HG02973 (cell line): ENCODE measurements at regions not wholly inside any gene's neighbourhood (a gene's known extent, or its start where the extent isn't known, plus 50 kb on each side); places are given as distances from the start of the nearest gene placed in this dataset.
"Not testable (repeated sequence)": the region's sequence is repeated elsewhere in the genome, so short reads cannot be mapped to it uniquely, and the experiment has no call there.

ENCODE experiments used
- ATAC-seq: cut with Tn5 transposase; IDR thresholded peaks from one replicate; pipeline ENCODE4 v1.9.1; 2021; ENCODE audit warnings: moderate library complexity; ENCODE audit not compliant: unreplicated experiment

DNA sequence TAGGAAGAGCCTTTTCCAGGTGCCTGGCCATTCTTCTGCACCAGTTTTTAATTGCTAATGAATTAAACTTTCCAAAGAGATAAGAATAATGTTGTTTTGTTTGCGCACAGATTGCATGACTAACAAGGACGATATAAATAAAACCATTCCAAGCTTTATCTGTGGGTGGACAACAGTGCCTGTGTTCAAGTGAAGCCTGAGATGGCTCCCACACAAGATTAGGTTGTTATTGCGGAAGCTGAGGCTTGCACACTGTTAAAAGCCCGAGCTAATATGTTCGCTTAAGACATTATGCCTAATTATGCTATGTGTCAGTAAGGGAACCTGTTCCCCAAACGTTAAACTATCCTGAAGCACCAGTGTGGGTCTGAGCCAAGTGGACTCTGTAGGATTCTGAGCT, 58.5 kb upstream of the NBPF11 start:
- ATAC-seq: not testable (repeated sequence)

DNA sequence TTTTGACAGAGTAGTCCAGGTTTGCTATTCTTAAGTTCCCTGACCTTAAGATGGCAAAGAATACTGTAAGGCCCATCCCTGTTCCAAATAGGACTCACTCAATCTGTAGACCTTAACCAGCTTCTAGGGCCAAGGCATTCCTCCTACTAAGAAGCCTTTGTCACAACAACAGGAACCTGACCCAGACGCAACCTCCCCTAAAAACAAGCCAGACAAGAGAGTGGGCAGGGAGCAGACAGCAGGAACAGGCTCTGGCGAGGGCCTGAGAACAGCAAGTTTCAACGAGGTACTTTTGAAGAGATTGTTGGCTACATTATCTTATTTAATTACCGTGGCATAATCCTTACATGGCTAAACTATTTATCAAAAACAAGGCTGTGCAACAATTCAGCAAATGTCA, 58.1 kb upstream of the NBPF11 start:
- not testable (repeated sequence) for ATAC-seq

DNA sequence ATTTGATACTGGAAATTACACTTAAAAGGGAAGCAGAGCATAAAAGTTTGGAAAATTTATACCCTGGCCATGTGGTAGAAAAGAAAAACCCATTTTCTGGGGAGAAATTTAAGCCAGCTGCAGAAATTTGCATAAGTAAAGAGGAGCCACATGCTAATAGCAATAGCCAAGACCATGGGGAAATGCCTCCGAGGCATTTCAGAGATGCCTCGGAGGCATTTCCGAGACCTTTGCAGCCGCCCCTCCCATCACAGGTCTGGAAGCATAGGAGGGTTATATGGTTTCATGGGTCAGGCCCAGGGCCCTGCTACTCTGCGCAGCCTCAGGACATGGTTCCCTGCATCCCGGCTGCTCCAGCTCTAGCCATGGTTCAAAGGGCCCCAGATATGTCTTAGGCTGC, 49.9 kb upstream of the NBPF11 start:
- not testable (repeated sequence) for ATAC-seq
